HUES6 (cell line): ENCODE measurements at regions not wholly inside any gene's neighbourhood (a gene's known extent, or its start where the extent isn't known, plus 50 kb on each side); places are given as distances from the start of the nearest gene placed in this dataset.

Experiments
- H3K27ac ChIP-seq: 2 replicates; pipeline ENCODE4 v1.7.0; 2013; ENCODE audit warnings: low read depth, mild to moderate bottlenecking, low read length, inconsistent platforms
- H3K27me3 ChIP-seq: 2 replicates; pipeline ENCODE4 v1.6.1; 2013; ENCODE audit warnings: low read length; ENCODE audit not compliant: control insufficient read depth, insufficient read depth
- H3K36me3 ChIP-seq: 2 replicates; pipeline ENCODE4 v1.6.1; 2013; ENCODE audit warnings: low read length; ENCODE audit not compliant: control insufficient read depth, insufficient read depth
- H3K4me1 ChIP-seq: 2 replicates; pipeline ENCODE4 v1.6.1; 2013; ENCODE audit warnings: low read length; ENCODE audit not compliant: control insufficient read depth, insufficient read depth
- H3K4me3 ChIP-seq: 2 replicates; pipeline ENCODE4 v1.5.1; 2013; ENCODE audit warnings: low read depth, low read length
- H3K9ac ChIP-seq: one replicate; pipeline ENCODE4 v1.6.1; 2013; ENCODE audit warnings: mild to moderate bottlenecking, low read length
- H3K9me3 ChIP-seq: 2 replicates; pipeline ENCODE4 v1.6.1; 2013; ENCODE audit warnings: low read depth, low read length; ENCODE audit not compliant: control insufficient read depth, insufficient read depth

DNA sequence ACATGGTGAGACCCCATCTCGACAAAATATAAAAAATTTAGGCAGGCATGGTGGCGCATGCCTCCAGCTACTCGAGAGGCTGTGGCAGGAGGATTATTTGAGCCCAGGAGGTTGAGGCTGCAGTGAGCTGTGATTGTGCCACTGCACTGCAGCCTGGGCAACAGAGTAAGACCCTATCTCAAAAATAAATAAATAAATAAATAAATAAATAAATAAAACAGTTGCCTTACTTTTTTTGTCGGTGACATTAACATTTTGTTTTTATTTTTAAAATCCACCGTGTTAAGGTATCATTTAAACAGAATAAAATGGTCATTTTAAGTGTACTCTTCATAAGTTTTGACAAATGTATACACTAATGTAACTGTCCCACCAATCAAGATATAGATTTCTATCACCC, 57.0 kb downstream of the RASL11A start:
- Histone ChIP-seq H3K4me3 (no peak overlapping the region), H3K36me3 (no peaks in the 10 kb centered on the region), H3K27me3 (no peaks in the 10 kb centered on the region), H3K4me1 (no peaks in the 10 kb centered on the region), H3K9ac (no peak overlapping the region), H3K9me3 (0 out of 2 replicates have a peak, but pooled peaks cover 5% of the 10 kb centered on the region), H3K27ac (no peak overlapping the region)

- Histone ChIP-seq H3K9me3 (0 out of 2 replicates have a peak, but pooled peaks cover under 1% of the 10 kb centered on the region), H3K9ac (no peak overlapping the region), H3K36me3 (no peaks in the 10 kb centered on the region), H3K4me3 (no peak overlapping the region), H3K4me1 (no peaks in the 10 kb centered on the region), H3K27me3 (no peaks in the 10 kb centered on the region), H3K27ac (no peak overlapping the region)
These were observed 58.6 kb downstream of the RASL11A start for GRCh38 chr13:27329210-27329609.

DNA sequence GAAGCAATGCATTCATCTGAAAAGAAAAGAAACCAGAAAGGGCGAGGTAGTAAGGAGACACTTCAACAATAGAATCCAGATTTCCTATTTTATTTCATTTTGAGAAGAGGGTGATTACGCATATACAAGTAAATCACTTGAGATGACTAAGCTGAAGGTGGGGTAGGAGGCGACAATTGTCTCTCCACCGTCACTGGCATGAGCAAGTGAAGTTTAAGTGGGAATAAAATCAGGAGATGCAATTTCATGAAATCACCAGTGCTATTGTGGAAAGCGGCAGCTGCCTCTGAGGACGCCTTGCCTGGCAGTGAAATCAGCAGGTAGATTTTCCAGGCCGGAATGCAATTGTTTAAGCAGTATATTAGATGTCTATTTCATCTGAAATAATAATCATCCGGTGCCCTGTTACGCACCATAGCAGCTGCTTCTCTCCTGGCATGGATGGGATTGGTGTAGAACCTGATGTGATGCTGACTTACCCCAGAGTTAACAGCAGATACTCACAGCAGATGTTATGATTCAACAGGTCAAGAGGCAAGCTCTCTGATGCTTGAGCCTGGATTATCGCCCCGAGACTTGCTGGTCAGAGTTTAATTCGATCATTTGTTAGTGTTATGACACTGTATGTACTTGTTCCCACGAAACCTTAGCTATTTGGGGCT, 64.3 kb downstream of the RASL11A start:
- Histone ChIP-seq H3K4me3 (no peak overlapping the region), H3K4me1 (peaks cover 11% of the 10 kb centered on the region), H3K9me3 (no peaks in the 10 kb centered on the region), H3K27ac (no peak overlapping the region), H3K9ac (no peak overlapping the region), H3K36me3 (no peaks in the 10 kb centered on the region), H3K27me3 (no peaks in the 10 kb centered on the region)

DNA sequence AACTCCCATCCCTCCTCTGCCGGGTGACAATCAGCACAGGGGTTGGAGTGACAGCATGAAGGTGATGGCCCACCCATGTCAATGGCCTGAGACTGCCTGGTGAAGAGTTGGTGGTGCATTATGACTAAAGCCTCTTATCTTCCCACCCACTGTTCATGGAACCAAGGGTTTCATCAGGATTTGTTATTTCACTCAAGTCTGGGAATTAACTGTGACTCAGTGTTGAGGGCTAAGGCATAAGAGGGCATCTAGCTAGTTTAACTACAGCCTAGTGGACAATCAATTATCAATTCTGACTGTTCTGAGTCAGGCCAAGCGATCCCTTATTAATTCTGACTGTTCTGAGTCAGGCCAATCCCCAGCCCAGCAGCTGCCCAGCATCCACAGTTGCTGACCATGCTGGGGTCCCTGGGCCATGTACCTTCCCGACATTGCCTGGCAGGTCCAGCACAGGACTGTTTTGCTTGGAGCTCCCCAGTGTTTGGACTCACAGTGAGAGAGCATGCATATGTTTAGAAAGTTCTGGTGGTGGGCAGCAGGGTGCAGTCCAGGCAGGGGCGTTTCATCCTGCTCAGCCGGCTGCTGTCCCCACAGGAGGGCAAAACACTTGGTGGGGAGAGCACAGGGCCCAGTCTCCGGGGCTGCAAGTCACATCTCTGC, 65.5 kb downstream of the RASL11A start:
- no peaks in the 10 kb centered on the region for H3K36me3 ChIP-seq
- H3K9me3 ChIP-seq, result no peaks in the 10 kb centered on the region
- no peak overlapping the region for H3K4me3 ChIP-seq
- no peak overlapping the region for H3K27ac ChIP-seq
- H3K27me3 ChIP-seq, result no peaks in the 10 kb centered on the region
- peaks cover 14% of the 10 kb centered on the region for H3K4me1 ChIP-seq
- H3K9ac ChIP-seq, result no peak overlapping the region

DNA sequence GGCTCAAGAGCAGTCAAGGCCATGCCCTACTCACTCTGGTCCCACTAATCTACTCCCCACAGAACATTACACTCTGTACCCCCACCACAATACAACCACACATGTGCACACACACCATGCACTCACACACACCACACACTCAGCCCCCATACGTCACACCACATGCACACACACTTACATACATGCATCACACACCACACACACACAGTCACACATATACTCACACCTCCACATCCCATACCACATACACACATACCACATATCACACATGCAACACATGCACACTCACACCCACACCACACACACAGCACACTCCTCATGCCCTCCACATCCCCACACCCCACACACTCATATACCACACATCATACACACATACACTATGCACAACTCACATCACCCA, 67.6 kb downstream of the RASL11A start:
- no peaks in the 10 kb centered on the region for H3K36me3 ChIP-seq
- H3K9me3 ChIP-seq, result no peaks in the 10 kb centered on the region
- no peaks in the 10 kb centered on the region for H3K27me3 ChIP-seq
- H3K9ac ChIP-seq, result no peak overlapping the region
- no peak overlapping the region for H3K27ac ChIP-seq
- H3K4me3 ChIP-seq, result no peak overlapping the region
- H3K4me1 ChIP-seq, result peaks cover 16% of the 10 kb centered on the region

- Histone ChIP-seq H3K4me1 (peaks cover 16% of the 10 kb centered on the region), H3K9ac (no peak overlapping the region), H3K9me3 (no peaks in the 10 kb centered on the region), H3K27ac (no peak overlapping the region), H3K4me3 (no peak overlapping the region), H3K36me3 (no peaks in the 10 kb centered on the region), H3K27me3 (no peaks in the 10 kb centered on the region)
These were observed 68.2 kb downstream of the RASL11A start for GRCh38 chr13:27338816-27339215.

- H3K27ac ChIP-seq, result no peak overlapping the region
- H3K27me3 ChIP-seq, result no peaks in the 10 kb centered on the region
- H3K4me1 ChIP-seq, result peaks cover 16% of the 10 kb centered on the region
- H3K4me3 ChIP-seq, result no peak overlapping the region
- no peak overlapping the region for H3K9ac ChIP-seq
- H3K36me3 ChIP-seq, result no peaks in the 10 kb centered on the region
- no peaks in the 10 kb centered on the region for H3K9me3 ChIP-seq
These were observed 68.7 kb downstream of the RASL11A start for GRCh38 chr13:27339299-27339698.

DNA sequence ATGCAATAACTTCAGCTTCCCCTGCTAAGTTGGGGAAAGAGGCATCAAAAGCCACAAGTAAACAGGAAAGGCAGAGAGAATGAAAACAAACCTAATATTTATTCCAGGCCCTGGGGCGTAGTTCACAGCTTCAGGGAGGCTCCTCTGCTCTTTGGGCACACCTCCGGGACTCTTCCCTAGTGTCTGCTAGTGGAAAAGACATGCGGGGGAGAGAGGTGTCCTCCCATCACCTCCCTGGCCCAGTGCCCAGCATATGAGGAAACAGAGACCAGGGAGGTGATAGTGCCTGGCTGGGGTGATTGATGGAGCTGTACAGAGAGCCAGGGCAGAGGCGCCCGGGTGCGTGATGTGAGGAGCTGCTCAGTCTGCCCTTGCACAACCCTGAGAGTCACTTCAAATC, 71.0 kb downstream of the RASL11A start:
- no peaks in the 10 kb centered on the region for H3K36me3 ChIP-seq
- no peak overlapping the region for H3K9ac ChIP-seq
- H3K4me1 ChIP-seq, result peaks cover 5% of the 10 kb centered on the region; the same call in 1 of the 2 replicates
- H3K27me3 ChIP-seq, result no peaks in the 10 kb centered on the region
- no peaks in the 10 kb centered on the region for H3K9me3 ChIP-seq
- H3K4me3 ChIP-seq, result no peak overlapping the region
- H3K27ac ChIP-seq, result no peak overlapping the region

DNA sequence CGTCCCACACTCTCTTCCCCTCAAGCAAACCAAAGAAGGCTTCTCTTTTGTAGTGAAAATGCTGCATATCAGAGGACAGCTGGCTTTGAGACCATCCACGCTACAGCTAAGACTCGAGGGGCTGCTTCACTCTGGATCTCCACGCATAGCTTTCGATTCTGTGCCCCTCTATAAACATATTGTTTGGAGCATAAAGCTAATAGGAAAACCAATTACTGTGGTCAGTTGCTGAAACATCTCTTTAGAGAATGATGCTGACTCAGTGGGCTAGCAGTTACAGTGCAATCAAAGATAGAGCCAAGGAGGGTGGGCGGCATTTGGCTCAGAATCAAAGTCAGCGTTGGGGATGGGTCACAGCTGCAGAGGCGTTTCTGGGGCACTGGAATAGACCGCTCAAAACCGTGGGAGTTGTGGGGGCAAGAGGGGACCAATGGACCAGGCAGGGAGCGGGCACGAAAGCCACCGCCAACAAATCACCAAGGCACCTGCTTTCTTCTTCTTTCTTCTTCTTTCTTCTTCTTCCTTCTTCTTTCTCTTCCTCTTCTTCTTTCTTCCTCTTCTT, 76.7 kb downstream of the RASL11A start:
- H3K4me3 ChIP-seq, result no peak overlapping the region
- H3K27me3 ChIP-seq, result no peaks in the 10 kb centered on the region
- H3K36me3 ChIP-seq, result no peaks in the 10 kb centered on the region
- H3K9me3 ChIP-seq, result peaks cover 5% of the 10 kb centered on the region; the same call in 1 of the 2 replicates
- H3K27ac ChIP-seq, result no peak overlapping the region
- peaks cover 7% of the 10 kb centered on the region; the same call in 1 of the 2 replicates for H3K4me1 ChIP-seq
- no peak overlapping the region for H3K9ac ChIP-seq

DNA sequence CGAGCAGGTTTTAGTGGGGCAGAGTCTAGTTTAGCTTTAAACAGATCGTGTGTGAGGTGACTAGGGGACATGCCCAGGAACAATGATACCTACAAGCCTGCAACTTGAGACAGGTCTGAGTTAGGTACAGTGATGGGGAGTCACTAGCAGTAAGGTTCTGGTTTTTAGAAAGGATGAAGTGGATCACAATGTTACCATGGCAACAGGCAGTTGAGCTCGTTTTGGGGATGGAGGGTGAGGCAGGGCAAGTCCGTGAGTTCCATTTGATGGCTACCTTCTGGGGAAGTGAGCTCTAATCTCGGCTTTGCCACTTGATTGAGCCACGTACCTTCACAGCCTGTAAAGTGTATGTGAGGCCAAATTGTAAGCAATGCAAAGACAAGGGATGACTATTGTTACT, 76.0 kb upstream of the GTF3A start:
- Histone ChIP-seq H3K27ac (no peak overlapping the region), H3K36me3 (no peaks in the 10 kb centered on the region), H3K27me3 (no peaks in the 10 kb centered on the region), H3K9me3 (peaks cover 5% of the 10 kb centered on the region; the same call in 1 of the 2 replicates), H3K4me3 (no peak overlapping the region), H3K9ac (no peak overlapping the region), H3K4me1 (peaks cover 12% of the 10 kb centered on the region)

- no peak overlapping the region for H3K4me3 ChIP-seq
- H3K4me1 ChIP-seq, result peaks cover 13% of the 10 kb centered on the region
- no peak overlapping the region for H3K27ac ChIP-seq
- H3K27me3 ChIP-seq, result no peaks in the 10 kb centered on the region
- H3K9ac ChIP-seq, result no peak overlapping the region
- peaks cover 5% of the 10 kb centered on the region; the same call in 1 of the 2 replicates for H3K9me3 ChIP-seq
- H3K36me3 ChIP-seq, result no peaks in the 10 kb centered on the region
These were observed 75.0 kb upstream of the GTF3A start for GRCh38 chr13:27349458-27349857.
